HUES64 (cell line): ENCODE measurements at regions not wholly inside any gene's neighbourhood (a gene's known extent, or its start where the extent isn't known, plus 50 kb on each side); places are given as distances from the start of the nearest gene placed in this dataset.

Experiments used
- H3K27ac ChIP-seq: 2 replicates; pipeline ENCODE4 v1.7.0; 2013; ENCODE audit warnings: low read depth, low read length, inconsistent platforms
- H3K27me3 ChIP-seq: 2 replicates; pipeline ENCODE4 v1.6.1; 2013; ENCODE audit warnings: mild to moderate bottlenecking, low read length; ENCODE audit not compliant: insufficient read depth
- H3K36me3 ChIP-seq: 2 replicates; pipeline ENCODE4 v1.6.1; 2013; ENCODE audit warnings: mild to moderate bottlenecking, low read length; ENCODE audit not compliant: insufficient read depth
- H3K4me1 ChIP-seq: 2 replicates; pipeline ENCODE4 v1.6.1; 2013; ENCODE audit warnings: mild to moderate bottlenecking, low read length, moderate library complexity; ENCODE audit not compliant: insufficient read depth
- H3K4me3 ChIP-seq: 2 replicates; pipeline ENCODE4 v1.5.1; 2013; ENCODE audit warnings: mild to moderate bottlenecking, low read length, moderate library complexity
- H3K9ac ChIP-seq: 2 replicates; pipeline ENCODE4 v1.6.1; 2013; ENCODE audit warnings: mild to moderate bottlenecking, low read depth, low read length
- H3K9me3 ChIP-seq: 2 replicates; pipeline ENCODE4 v1.6.1; 2013; ENCODE audit warnings: low read depth, low read length; ENCODE audit not compliant: insufficient read depth
- WGBS: fragments of 150-250, 120-280 bp; methylation state at CpG from one replicate; pipeline ENCODE4 v1.1.7; 2013; ENCODE audit warnings: missing lambda C conversion rate; 5-methylcytosine and 5-hydroxymethylcytosine counted together

DNA sequence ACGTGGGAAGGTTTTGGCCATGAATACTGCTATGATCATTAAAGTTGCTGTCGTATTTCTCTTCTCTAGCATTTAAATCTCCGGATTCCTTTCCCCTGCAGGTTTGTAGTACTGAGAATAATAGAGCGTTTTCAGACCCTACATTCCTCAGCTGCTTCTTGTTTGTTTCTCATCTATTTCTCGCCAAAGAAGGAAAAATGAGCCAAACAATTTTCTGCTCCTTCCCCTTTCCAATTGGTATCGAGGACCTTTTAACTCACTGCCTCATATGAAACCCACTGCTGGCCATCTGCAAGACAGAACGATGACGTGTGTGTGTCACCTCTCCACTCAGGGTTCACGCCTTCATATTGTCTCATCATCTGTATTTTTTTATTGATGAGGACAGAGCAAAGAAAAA, 689.4 kb upstream of the WWC1 start:
- Histone ChIP-seq H3K27me3 (no peaks in the 10 kb centered on the region), H3K4me3 (no peak overlapping the region), H3K36me3 (no peaks in the 10 kb centered on the region), H3K27ac (no peak overlapping the region), H3K9ac (no peak overlapping the region), H3K9me3 (no peaks in the 10 kb centered on the region), H3K4me1 (peaks cover 5% of the 10 kb centered on the region; the same call in 1 of the 2 replicates)
- 90% methylated on average over 9 of the region's 9 CpGs for WGBS

- Histone ChIP-seq H3K36me3 (no peaks in the 10 kb centered on the region), H3K4me3 (no peak overlapping the region), H3K9ac (no peak overlapping the region), H3K9me3 (no peaks in the 10 kb centered on the region), H3K27ac (no peak overlapping the region), H3K4me1 (peaks cover 5% of the 10 kb centered on the region; the same call in 1 of the 2 replicates), H3K27me3 (no peaks in the 10 kb centered on the region)
- WGBS, result 95% methylated on average over 4 of the region's 4 CpGs
Observed at GRCh38 chr5:167603135-167603534, 688.3 kb upstream of the WWC1 start.

GRCh38 chr5:167608390-167609272, 682.8 kb upstream of the WWC1 start:
- no peak overlapping the region for H3K9ac ChIP-seq
- H3K4me1 ChIP-seq, result no peaks in the 10 kb centered on the region
- H3K36me3 ChIP-seq, result no peaks in the 10 kb centered on the region
- no peak overlapping the region for H3K4me3 ChIP-seq
- 94% methylated on average over 13 of the region's 13 CpGs for WGBS
- no peaks in the 10 kb centered on the region for H3K27me3 ChIP-seq
- H3K27ac ChIP-seq, result no peak overlapping the region
- no peaks in the 10 kb centered on the region for H3K9me3 ChIP-seq

DNA sequence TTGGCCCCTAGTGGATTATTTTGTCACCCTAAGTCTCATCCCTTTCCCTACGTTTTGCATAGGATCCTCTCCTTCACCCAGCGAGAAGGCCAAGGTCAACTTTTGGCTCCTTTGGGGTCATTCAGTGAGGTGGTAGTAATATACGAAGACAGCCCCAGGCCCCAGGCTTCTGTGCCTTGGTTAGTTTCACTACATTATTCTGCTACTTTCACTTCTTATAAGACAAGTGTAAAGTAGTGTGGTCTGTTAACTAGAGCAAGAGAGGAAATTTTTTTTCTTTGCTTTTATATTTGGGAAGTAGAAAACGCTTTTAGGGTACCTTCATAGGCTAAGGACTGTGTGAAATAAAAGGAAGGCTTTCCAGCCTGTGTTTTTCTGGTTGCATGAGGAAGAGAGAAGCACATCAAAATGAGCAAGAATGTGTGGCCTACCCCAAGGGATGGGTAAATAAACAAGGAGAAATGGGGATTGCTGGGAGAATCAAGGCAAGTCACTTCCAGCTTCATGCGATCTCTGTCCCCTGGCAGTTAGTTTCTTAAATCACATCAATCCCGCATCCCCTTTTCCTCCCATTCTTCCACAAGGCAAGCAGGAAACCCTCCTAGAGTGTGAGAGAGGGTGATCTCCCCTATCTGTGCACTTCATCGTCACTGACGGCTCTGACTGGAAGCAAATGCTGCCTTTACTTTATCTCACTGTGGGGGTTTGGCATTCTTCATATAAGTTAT, 677.0 kb upstream of the WWC1 start:
- H3K4me1 ChIP-seq, result no peaks in the 10 kb centered on the region; the same call in 1 of the 2 replicates
- no peaks in the 10 kb centered on the region for H3K36me3 ChIP-seq
- no peaks in the 10 kb centered on the region for H3K27me3 ChIP-seq
- WGBS, result 91% methylated on average over 7 of the region's 8 CpGs
- no peak overlapping the region for H3K27ac ChIP-seq
- no peak overlapping the region for H3K9ac ChIP-seq
- H3K4me3 ChIP-seq, result no peak overlapping the region
- H3K9me3 ChIP-seq, result no peaks in the 10 kb centered on the region

DNA sequence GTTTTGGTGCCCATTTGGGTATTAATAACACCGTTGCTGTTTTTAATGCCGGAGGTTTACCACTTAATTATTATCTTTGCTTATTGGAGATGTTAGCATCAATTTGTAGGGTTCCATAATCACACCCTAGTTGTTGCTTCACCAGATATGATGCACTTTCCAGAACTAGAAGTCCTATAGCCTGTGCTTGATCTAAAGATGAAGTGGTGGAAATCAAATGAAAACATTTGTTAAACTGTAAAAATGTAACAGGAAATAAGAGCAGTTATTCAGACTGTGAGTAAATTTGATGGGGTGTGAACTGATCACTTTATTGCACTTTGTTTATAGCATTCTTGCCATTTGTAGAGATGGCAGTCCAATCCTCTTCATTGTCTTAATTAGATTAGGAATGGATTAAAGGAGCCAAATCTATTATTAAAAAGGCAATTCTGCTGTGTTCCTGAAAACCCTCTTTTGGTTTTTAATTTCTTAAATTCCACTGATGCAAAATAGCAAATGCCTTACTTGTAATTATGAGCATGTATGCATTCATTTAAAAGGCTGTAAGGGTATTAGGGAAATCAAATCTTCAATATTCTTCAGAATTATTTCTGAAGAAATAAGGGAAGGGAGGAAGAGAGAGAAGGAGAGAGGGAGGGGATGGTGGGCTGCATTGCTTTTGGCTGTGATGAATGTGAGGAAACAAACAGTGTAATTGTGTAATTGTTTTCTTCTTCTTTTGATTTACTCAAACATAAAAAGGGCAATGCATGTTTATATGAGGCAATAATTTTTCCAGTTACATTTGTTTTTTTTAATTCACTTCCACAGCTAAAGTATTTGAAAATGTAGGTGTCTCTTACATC, 675.2 kb upstream of the WWC1 start:
- Histone ChIP-seq H3K27ac (no peak overlapping the region), H3K4me3 (no peak overlapping the region), H3K27me3 (no peaks in the 10 kb centered on the region), H3K4me1 (no peaks in the 10 kb centered on the region; the same call in 1 of the 2 replicates), H3K9ac (no peak overlapping the region), H3K9me3 (no peaks in the 10 kb centered on the region), H3K36me3 (no peaks in the 10 kb centered on the region)
- no CpG with 5 or more reads among the region's 2 CpGs for WGBS

- Histone ChIP-seq H3K27me3 (no peaks in the 10 kb centered on the region), H3K27ac (no peak overlapping the region), H3K4me3 (no peak overlapping the region), H3K36me3 (no peaks in the 10 kb centered on the region), H3K9ac (no peak overlapping the region), H3K4me1 (no peaks in the 10 kb centered on the region), H3K9me3 (peaks cover 6% of the 10 kb centered on the region; the same call in 1 of the 2 replicates)
- WGBS, result 93% methylated on average over 3 of the region's 3 CpGs
Observed at GRCh38 chr5:167623354-167623753, 668.1 kb upstream of the WWC1 start.

DNA sequence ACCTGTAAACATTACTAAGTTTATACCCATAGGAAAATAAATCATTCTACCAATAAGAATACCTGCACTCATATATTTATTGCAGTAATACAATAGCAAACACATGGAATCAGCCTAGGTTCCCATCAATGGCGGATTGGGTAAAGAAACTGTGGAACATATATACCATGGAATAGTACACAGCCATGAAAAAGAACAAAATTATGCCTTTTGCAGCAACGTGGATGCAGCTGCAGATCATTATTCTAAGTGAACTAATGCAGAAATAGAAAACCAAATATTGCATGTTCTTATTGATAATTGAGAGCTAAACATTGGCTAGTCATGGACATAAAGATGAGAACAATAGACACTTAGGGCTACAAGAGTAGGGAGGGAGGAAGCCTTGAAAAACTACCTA, 667.4 kb upstream of the WWC1 start:
- peaks cover 6% of the 10 kb centered on the region; the same call in 1 of the 2 replicates for H3K9me3 ChIP-seq
- no peak overlapping the region for H3K4me3 ChIP-seq
- 92% methylated on average over 2 of the region's 2 CpGs for WGBS
- H3K27me3 ChIP-seq, result no peaks in the 10 kb centered on the region
- H3K36me3 ChIP-seq, result no peaks in the 10 kb centered on the region
- no peak overlapping the region for H3K9ac ChIP-seq
- no peaks in the 10 kb centered on the region for H3K4me1 ChIP-seq
- no peak overlapping the region for H3K27ac ChIP-seq

- no peaks in the 10 kb centered on the region for H3K36me3 ChIP-seq
- H3K4me1 ChIP-seq, result no peaks in the 10 kb centered on the region
- no peak overlapping the region for H3K27ac ChIP-seq
- H3K9me3 ChIP-seq, result peaks cover 6% of the 10 kb centered on the region; the same call in 1 of the 2 replicates
- no peaks in the 10 kb centered on the region for H3K27me3 ChIP-seq
- H3K4me3 ChIP-seq, result no peak overlapping the region
- H3K9ac ChIP-seq, result no peak overlapping the region
- WGBS, result 94% methylated on average over 8 of the region's 8 CpGs
Observed at GRCh38 chr5:167626341-167627123, 664.9 kb upstream of the WWC1 start.

DNA sequence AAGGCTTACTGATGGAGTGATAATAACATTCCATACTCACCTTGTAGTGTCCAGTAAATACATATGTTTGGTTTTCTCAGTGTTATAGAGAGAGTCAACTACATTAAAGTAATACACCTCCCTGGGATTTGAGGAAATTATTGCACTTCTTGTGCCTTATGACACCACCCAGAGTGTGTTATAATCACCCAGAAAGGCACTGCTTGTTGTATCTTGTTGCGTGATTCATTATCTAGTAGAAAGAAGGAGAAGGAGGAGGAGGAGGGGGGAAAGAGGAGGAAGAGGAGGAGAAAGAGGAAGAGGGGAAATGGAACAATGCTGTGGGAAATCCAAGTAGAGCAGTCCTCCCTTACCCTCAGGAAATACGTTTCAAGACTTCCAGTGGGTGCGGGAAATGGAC, 661.8 kb upstream of the WWC1 start:
- Histone ChIP-seq H3K36me3 (no peaks in the 10 kb centered on the region), H3K27ac (no peak overlapping the region), H3K27me3 (no peaks in the 10 kb centered on the region), H3K9me3 (no peaks in the 10 kb centered on the region), H3K4me3 (no peak overlapping the region), H3K9ac (no peak overlapping the region), H3K4me1 (no peaks in the 10 kb centered on the region)
- WGBS, result 94% methylated on average over 3 of the region's 3 CpGs

DNA sequence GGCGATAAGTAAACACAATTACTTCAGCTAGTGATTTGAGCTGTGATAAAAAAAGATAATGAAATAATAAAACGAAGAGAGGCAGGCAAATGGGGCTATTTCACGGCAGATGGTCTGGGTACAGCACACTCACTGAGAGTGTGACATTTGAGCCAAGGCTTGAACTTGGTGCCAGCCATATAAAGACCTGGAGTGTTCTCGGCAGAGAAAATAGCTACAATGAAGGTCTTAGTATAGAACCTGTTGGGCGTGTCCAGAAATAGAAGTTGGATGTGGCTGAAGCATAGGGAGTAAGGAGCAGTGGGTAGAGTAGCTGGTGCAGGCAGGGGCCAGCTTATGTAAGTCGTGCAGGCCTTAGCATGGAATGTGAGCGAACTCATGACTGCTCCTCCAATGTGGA, 660.3 kb upstream of the WWC1 start:
- Histone ChIP-seq H3K4me3 (no peak overlapping the region), H3K9ac (no peak overlapping the region), H3K27ac (no peak overlapping the region), H3K36me3 (no peaks in the 10 kb centered on the region), H3K4me1 (no peaks in the 10 kb centered on the region), H3K9me3 (no peaks in the 10 kb centered on the region), H3K27me3 (no peaks in the 10 kb centered on the region)
- WGBS, result 90% methylated on average over 7 of the region's 7 CpGs
